Cerebellar cortex (tissue), 1 donor: ENCODE measurements at regions not wholly inside any gene's neighbourhood (a gene's known extent, or its start where the extent isn't known, plus 50 kb on each side); places are given as distances from the start of the nearest gene placed in this dataset.

Experiments used
- DNase-seq: peaks from one replicate; pipeline ENCODE4 v3.0.0-alpha.2; 2015; ENCODE audit warnings: low spot score

DNA sequence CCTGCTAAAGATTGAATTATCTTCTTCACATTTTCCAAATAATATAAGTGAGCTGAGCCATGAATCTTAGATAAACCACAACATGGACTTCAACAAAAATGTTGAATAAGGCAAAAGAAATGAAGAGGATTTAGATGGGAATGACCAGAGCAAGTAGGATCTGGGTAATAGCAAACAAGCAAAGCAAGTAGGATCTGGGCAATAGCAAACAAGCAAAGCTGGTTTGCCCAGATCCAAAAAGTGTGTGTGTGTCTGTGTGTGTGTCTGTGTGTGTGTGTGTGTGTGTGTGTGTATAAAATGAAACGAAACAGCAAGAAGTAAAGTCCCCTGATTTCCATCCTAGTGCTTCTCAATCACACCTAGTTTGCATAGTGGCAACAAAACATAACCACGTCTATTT, 549.1 kb downstream of the RERGL start:
- DNase-seq, result no peak

DNA sequence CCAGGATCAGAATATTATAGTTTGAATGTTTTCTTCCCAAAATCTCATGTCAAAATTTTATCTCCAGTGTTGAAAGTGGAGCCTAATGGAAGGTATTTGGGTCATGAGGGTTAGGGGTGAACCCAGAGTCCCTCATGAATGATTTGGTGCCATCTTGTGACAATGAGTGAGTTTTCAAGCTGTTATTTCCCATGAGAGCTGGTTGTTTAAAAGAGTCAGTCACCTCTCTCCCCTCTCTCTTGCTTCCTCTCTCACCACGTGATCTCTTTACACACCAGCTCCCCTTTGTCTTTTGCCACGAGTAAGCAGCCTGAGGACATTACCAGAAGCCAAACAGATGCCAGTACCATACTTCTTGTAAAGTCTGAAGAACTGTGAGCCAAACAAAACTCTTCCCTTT, 561.6 kb downstream of the RERGL start:
- no peak for DNase-seq

GRCh38 chr12:17527021-17527420, 563.0 kb downstream of the RERGL start:
- no peak for DNase-seq

DNA sequence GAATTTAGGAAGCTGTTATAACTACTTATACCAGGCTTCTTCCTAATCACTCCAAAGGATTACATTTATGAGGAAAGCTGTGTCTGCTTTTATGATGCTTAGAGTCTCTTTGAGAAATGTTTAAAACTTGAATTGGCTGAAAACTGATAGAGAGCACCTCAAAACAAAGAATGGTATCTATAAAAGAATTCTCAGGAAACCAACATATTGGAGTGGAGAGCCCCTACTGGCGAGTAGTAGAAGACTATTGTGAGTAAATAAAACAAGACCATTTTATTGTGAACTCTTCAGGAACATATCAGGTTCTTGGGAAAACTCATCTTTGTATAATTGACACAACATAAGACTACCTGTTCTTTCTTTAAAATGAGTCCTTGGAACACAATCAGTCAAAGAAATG, 578.6 kb downstream of the RERGL start:
- DNase-seq, result no peak

- no peak for DNase-seq
Observed at GRCh38 chr12:17507336-17507735, 582.7 kb downstream of the RERGL start.

DNA sequence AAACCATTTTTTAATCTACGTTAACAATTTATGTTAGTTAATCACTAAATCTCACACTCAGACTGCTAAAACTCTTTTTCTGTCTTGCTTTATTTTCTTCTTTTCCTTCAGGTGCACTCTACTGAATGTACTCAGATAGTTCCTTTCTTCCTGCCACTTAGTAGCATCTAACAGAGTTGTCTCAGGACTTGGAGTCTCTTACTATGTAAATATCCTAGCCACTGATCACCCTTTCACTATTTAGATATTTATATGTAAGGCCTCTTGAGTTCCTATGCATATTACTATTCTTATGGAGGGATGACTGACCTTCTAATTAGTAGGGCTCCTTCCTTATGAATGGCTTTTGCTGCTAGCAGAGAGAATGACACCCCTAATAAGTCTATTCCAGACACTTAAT, 586.3 kb downstream of the RERGL start:
- DNase-seq, result no peak

DNA sequence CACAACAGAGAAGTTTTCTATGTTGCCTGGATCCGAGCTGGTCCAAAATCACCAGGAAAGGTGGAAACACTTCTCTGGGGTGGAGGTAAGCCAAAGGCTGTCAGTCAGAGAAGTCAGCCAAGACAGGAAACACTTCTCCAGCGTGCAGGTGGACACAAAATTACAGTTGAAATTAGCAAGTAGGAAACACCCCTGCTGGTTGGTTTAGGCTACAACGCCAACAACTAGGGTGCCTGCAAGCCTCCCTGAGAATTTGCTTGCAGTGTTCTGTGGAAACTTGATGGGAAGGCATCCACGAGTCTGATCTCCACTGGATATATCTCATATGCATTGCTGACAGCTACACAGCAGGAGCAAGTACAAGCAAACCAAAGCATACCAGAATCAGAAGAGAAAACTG, 600.5 kb downstream of the RERGL start:
- no peak for DNase-seq

DNA sequence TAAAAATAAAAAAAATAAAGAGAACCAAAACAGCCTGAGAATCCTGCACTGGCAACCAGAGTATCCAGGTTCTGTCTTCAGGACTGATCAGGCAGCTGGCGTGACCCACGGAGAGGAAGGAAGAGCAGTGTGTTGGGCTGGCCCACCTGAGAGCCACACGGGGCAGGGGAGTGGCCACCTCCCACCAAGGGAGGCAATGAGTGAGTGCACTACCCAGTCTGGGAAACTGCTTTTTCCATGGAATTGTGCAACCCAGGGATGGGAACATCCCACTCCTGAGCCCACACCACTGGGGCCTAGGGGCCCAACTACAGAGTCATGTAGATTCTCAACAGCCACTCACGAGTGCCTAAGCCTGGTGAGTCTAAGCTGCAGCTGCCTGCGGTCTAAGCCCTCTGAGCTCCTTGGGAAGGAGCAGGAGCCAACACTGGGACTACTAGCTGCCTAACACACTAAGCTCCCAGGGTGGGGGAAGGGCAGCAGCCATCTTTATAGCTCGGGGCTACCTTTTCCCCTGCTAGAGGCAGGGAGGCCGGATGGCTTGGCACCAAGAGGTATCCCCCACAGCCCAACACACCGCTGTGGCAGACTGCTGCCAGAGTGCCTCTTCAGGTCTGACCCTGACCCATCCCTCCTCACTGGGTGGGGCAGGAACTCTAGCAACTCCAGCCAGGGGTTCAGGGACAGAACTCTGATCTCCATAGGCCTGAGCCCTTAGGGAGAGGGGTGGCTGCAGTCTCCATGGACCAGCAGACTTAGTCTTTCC, 610.9 kb downstream of the RERGL start:
- no peak for DNase-seq

DNA sequence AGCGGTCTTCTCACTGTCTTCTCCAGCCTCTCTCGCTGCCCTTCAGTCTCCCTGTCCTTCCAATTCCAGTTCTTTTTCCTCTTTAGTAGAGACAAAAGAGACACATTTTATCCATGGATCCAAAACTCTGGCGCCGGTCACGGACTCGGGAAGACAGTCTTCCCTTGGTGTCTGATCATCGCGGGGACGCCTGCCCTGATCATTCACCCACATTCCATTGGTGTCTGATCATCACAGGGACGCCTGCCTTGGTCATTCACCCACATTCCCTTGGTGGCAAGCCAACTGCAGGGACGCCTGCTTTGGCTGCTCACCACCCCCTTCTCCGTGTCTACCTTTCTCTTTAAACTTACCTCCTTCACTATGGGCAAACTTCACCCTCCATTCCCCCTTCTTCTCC, 619.5 kb downstream of the RERGL start:
- no peak for DNase-seq

DNA sequence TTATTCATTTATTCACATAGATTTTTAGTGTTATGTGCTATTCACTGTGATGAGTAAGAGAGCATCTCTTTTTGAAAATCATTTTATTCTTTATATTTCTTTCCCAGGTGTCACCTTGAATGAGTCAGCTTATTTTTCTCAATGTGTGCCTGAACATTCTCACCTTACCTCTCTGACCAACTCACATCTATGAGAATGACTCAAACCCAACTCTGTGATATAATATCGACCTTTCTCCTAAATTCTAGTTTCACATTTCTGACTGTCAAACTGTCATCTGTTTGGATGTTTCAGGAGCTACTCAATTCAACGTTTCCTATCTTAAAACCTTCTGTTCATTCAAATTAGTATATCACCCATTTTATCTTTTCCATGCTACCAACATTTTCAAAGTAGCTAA, 630.8 kb downstream of the RERGL start:
- DNase-seq, result no peak

DNA sequence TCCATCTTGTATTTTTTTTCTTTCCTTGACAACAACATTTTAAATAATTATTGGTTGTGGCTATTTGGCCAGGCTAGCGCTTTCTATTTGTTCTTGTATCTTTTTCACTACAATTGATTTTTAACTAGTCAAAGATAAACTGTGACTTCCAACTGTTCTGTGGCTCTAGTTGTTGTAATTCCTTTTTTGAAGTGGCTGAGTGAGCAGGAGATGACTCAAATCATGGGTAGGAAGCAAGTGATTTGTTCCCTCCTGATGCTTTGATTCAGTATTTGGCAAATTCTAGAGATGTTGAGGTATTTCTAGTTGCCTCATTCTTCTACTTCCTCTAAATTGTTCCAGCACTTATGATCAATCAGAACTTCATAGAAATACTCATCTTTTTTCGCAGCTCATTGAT, 633.5 kb downstream of the RERGL start:
- no peak for DNase-seq

GRCh38 chr12:17438141-17438540, 651.9 kb downstream of the RERGL start:
- DNase-seq, result no peak

DNA sequence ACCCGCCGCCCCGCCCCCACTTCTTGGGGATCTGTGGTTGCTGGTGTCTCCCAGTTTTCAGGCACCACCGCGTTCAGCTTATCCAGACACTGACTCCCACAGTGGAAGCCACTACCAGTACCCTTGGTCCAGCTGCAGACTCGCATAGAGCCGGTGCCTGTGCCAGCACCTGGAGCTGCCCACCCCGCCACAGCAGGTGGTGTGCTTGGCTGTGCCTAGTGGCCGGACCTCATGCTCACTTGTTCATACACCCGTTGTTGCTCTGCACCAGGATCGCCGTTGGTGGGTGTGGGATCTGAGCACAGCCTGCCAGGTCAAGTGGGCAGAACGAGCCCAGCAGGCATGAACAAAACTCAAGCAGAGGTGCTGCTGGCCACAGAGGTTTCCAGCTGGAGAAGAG, 673.2 kb downstream of the RERGL start:
- DNase-seq, result no peak

GRCh38 chr12:17414596-17414995, 675.4 kb downstream of the RERGL start:
- no peak for DNase-seq

DNA sequence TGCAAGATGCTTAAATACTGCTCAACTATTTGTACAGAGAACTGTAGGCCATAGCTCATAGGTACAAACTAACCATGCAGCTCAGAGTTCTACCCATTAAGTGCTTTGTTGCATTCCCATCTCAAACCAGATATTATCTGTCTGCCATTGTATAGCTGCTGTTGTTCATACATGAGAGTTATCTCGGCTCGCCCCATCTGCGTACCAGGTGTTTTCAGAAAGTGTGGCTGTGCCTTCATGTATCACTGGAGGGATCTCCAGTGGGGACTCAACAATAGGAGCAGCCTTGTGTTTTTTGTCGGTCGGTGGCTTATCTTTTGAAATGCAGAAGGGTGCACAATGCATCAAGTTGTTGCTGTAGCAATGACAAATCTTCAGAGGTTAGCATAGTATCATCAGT, 678.3 kb downstream of the RERGL start:
- no peak for DNase-seq

- DNase-seq, result no peak
Observed at GRCh38 chr12:17388679-17389078, 701.3 kb downstream of the RERGL start.

- DNase-seq, result no peak
Observed at GRCh38 chr12:17383321-17383720, 706.7 kb downstream of the RERGL start.

DNA sequence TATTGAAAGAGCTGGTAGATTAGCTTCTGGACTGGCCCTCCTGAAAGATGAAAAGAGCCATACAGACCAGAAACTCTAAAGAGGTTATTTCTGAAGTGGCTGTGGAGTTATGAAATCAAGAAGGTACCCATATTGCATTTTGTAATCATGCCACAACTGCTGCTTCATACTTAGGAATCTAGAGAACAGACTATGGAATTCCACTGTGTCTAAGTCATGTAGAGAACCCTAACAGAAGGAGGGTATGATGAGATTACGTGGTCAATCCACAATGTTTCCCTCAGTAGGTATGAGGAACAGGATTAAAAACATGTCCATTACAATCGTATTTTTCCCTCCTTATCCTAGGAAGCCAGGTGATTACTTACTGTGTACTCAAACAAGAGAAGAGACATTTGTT, 708.8 kb downstream of the RERGL start:
- no peak for DNase-seq

DNA sequence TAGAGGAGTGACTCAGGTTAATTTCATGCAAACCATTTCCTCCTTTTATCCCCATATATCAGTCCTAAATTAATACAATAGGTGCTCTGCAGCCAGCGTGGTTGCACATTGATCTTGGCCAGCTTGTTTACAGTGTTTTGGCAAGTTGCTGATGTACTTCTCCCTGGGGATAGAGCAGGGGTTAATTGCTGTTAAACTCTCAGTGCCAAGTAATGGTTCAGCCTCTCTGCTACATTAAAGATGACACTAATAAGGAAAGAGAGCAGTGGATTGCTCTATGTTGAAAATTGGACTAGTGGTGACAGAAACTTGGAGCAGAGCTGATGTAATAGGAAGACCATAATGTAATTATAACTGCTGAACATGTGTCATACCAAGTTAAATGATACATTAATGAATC, 717.5 kb downstream of the RERGL start:
- DNase-seq, result no peak

GRCh38 chr12:17371491-17372215, 718.3 kb downstream of the RERGL start:
- DNase-seq, result no peak

DNA sequence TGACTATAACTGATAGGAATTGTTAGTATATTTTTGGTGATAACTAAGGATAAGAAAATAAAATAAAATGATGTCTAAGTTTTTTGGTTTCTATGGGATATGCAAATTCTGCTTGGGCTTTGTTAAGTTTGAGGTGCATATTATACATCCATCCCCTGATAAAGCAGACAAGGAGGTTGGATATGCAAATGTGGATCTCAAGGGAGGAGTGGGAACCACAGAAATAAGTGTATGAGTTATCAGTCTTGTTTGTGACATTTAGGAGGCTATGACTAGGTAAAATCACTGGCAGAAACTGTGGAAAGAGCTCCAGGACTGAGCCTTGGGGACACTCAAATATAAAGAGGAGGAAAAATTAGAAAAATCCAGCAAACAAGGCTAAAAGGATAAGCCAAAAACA, 719.4 kb downstream of the RERGL start:
- no peak for DNase-seq

DNA sequence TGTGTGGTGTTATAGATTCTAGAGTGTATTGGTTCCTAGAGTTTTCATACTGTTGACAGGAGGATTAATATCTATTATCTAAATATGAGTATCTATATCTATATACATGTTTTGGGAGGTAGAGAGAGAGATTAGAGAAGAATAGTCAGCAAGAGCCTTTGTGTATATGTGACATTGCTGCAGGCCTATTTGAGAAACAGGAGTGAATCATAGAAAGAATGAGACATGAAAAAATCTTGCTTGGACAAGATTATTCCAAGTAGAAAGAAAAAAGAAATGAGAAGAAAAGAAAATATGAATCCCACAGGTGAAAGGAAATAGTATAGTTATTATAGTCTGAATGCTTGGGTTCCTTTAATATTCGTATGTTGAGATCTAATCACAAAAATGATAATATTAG, 720.4 kb downstream of the RERGL start:
- DNase-seq, result no peak

DNA sequence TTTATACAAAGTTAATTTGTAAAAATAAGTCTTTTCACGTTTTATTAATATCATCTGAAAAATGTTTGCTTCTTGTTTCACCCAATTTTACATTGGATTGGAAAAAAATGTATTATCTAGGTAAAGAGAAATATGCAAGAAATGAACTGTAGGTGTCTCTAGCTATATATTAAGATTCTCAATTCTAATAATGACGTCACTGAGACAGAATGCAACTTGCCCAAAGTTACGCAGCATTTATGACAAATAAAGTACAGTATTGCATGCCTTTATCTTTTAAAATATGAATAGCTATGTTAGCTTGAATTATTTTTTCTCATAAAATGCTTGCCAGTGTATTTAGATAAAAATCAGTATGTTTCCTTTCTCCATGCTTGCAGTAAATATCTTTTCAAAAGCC, 728.8 kb downstream of the RERGL start:
- no peak for DNase-seq

DNA sequence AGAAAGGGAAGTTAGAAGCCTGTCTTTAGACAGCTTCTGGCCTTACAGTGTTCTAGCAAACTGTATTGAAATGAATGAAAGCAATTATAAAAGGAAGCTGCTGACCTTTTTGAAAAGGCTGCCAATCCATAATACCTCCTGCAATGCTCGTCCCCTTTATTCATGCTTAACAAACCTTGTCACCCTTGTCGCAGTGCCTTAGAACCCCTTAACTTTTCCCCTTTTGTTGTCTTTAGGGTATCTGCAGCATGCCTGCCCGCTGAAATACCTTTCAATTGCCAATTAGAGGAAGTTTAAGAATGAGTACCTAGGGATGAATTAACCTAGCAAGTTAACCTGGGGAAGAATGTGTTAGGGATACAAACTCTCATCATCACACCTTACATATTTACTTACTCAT, 731.2 kb downstream of the RERGL start:
- DNase-seq, result no peak
